Nephron progenitor cell (in vitro differentiated cells): ENCODE measurements at regions not wholly inside any gene's neighbourhood (a gene's known extent, or its start where the extent isn't known, plus 50 kb on each side); places are given as distances from the start of the nearest gene placed in this dataset.

Experiments used
- DNase-seq: peaks from one replicate; pipeline ENCODE4 v3.0.0; 2021
- H3K27ac Mint-ChIP-seq: 2 replicates; pipeline ENCODE4 v1.8.0; 2021; ENCODE audit warnings: mild to moderate bottlenecking, moderate library complexity, mixed read lengths
- H3K27me3 Mint-ChIP-seq: 2 replicates; pipeline ENCODE4 v1.8.0; 2021; ENCODE audit warnings: mild to moderate bottlenecking, low read depth, mixed read lengths; ENCODE audit not compliant: poor library complexity
- H3K36me3 Mint-ChIP-seq: 2 replicates; pipeline ENCODE4 v1.8.0; 2021; ENCODE audit warnings: low read depth, mixed read lengths
- H3K4me1 Mint-ChIP-seq: 2 replicates; pipeline ENCODE4 v1.8.0; 2021; ENCODE audit warnings: mixed read lengths
- H3K4me3 Mint-ChIP-seq: 2 replicates; pipeline ENCODE4 v1.8.0; 2021; ENCODE audit warnings: mild to moderate bottlenecking, moderate library complexity, mixed read lengths
- H3K9me3 Mint-ChIP-seq: 2 replicates; pipeline ENCODE4 v1.8.0; 2021; ENCODE audit warnings: mild to moderate bottlenecking, moderate library complexity, mixed read lengths
- CTCF ChIP-seq: fragments of 200-600 bp; sonication (generic); IDR thresholded peaks from 2 replicates; pipeline ENCODE4 v1.5.0; 2021; ENCODE audit warnings: antibody characterized with exemption

DNA sequence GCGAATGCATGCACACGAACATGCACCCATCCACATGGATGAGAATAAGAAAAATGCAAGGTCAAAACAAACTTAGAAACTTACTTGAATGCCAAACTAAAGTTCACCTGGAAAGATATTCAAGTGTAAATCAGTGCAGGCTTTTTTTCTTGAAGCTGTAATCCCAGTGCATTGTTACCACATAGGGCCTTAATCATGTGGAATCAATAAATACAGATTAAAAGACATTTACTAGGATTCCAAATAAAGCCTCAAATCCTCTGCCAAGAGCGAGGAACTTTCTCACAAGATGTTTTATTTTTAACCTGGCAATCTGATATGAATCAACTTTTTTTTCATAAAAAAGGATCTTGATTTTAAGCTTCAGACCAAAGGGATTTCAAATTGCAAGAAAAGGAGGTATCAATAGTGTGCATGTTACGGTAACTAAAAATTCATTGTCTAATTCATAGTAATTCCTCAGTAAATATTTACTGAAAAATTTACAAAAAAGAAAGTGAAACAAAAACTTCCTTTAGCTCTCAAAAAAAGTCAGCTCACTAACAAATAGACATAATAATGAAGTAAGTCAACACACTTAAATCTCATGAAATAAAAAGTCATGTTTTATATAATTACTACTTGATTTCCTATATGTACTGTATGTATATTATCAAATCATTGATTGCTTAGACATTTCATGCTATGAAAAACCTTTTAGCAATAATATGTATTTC is 978.6 kb downstream of the PLOD2 start:
- Mint-ChIP-seq H3K36me3 (no peaks in the 10 kb centered on the region), H3K4me1 (no peaks in the 10 kb centered on the region), H3K27me3 (no peaks in the 10 kb centered on the region), H3K4me3 (no peak overlapping the region), H3K27ac (no peak overlapping the region), H3K9me3 (no peaks in the 10 kb centered on the region)
- TF ChIP-seq CTCF, result no peak
- DNase-seq, result no peak

DNA sequence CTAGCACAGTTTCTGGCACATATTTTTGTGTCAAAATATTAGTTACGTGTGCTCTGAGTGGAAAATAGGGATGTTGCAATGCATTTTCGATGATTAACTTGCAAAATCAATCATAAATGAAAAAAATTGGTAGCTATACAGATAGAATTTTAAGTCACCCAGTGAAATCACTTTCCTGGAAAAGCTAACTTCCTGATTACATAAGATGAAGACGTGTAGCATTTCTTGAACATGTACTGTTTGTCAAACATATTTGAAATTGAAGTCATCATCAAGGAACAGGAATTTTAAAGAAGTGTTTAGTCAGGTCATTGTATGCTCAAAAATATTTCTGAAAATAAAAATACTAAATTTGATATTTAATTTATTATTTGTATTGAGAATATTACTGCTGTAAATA is 977.7 kb downstream of the PLOD2 start:
- Mint-ChIP-seq H3K27me3 (no peaks in the 10 kb centered on the region), H3K36me3 (no peaks in the 10 kb centered on the region), H3K9me3 (no peaks in the 10 kb centered on the region), H3K27ac (no peak overlapping the region), H3K4me1 (no peaks in the 10 kb centered on the region), H3K4me3 (no peak overlapping the region)
- TF ChIP-seq CTCF, result no peak
- DNase-seq, result no peak

DNA sequence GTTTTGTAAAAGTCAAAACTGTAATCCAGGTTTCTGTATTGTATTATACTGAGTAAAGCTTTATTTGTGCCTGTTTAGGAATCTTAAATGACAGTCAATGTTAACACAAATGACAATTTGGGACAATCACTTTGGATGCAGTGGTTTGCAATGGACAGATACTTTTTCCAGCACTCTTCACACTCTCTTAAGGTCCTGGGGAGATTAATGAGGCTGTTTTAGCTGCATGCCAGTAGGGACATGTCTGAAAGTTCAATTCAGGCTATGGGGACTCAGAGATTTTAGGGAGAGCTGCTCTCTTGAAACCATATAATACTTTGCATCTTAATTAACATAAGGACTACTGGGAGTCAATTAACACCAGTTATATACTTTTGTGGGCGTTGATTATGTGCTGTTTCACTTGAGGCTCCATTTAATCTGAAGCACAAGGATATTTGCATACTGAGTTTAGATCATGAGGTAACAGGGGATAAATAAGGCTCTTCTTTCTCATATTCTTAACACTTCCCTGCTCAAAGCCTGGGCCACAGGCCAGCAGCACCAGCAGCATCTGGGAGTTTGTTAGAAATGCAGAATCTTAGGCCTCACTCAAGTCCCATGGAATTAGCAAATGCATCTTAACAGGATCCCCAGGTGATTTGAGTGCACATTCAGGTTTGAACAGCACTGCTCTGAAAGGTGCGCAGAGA is 972.8 kb downstream of the PLOD2 start:
- Mint-ChIP-seq H3K4me3 (no peak overlapping the region), H3K36me3 (no peaks in the 10 kb centered on the region), H3K4me1 (no peaks in the 10 kb centered on the region), H3K9me3 (no peaks in the 10 kb centered on the region), H3K27me3 (no peaks in the 10 kb centered on the region), H3K27ac (no peak overlapping the region)
- TF ChIP-seq CTCF, result no peak
- no peak for DNase-seq

- Mint-ChIP-seq H3K27ac (no peak overlapping the region), H3K9me3 (no peaks in the 10 kb centered on the region), H3K4me3 (no peak overlapping the region), H3K27me3 (no peaks in the 10 kb centered on the region), H3K4me1 (no peaks in the 10 kb centered on the region), H3K36me3 (no peaks in the 10 kb centered on the region)
- no peak for TF ChIP-seq CTCF
- no peak for DNase-seq
Measured at GRCh38 chr3:145190138-145190537, 970.8 kb downstream of the PLOD2 start.

DNA sequence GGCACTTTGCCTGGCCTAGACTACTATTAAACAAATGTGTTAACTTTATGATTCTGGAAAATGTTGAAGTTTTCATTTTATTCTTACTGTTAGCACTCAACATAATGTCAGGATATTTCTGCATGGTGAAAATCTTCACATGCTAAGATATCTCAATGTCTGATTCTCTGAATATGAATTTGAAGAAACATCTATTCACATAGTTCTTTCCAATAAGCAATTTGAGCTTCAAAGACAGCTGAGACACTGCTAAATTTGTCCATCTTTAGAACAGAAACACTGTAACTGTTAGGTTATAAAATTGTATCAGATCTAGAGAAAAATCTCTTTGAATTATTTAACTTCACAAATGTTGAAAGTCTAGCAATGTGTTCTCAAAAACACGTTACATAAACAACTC is 970.2 kb downstream of the PLOD2 start:
- no peaks in the 10 kb centered on the region for H3K9me3 Mint-ChIP-seq
- no peaks in the 10 kb centered on the region for H3K4me1 Mint-ChIP-seq
- no peak for DNase-seq
- H3K27me3 Mint-ChIP-seq, result no peaks in the 10 kb centered on the region
- no peak overlapping the region for H3K27ac Mint-ChIP-seq
- TF ChIP-seq CTCF, result no peak
- H3K36me3 Mint-ChIP-seq, result no peaks in the 10 kb centered on the region
- H3K4me3 Mint-ChIP-seq, result no peak overlapping the region

- no peak for DNase-seq
- H3K27me3 Mint-ChIP-seq, result no peaks in the 10 kb centered on the region
- no peak for TF ChIP-seq CTCF
- H3K27ac Mint-ChIP-seq, result no peak overlapping the region
- H3K36me3 Mint-ChIP-seq, result no peaks in the 10 kb centered on the region
- H3K4me1 Mint-ChIP-seq, result no peaks in the 10 kb centered on the region
- no peak overlapping the region for H3K4me3 Mint-ChIP-seq
- no peaks in the 10 kb centered on the region for H3K9me3 Mint-ChIP-seq
Measured at GRCh38 chr3:145191543-145191942, 969.4 kb downstream of the PLOD2 start.
